ENCODE measurements at regions not wholly inside any gene's neighbourhood (a gene's known extent, or its start where the extent isn't known, plus 50 kb on each side); places are given as distances from the start of the nearest gene placed in this dataset.
A peak's percentile ranks its signal among the peaks of the same experiment; 100 is the strongest.
"Not testable (repeated sequence)": the region's sequence is repeated elsewhere in the genome, so short reads cannot be mapped to it uniquely, and the experiment has no call there.

- DNase-seq (ENCODE audit: low spot score) = peak; percentile 10
Measured at GRCh38 chr6:155832596-155832995, 377.0 kb upstream of the NOX3 start.

DNA sequence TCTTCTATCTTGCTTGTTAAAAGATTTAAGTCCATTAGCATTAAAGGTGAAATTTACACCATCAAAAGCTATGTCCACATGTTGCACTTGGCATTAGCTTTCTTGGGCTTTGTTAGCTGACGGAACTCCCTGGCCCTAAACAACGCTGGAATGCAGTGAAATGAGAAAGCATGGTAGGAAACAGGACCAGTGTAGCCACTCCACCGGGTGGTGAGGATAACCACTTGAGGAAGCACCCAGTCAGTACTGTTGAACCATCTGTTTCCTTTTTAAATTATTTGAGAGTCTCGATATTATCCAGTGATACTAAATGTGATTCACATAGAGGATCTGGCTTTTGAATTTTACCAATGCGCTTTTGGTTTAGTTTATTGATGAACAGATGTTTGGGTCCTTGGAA, 374.9 kb upstream of the NOX3 start:
- no peak for DNase-seq (ENCODE audit: low spot score)

DNA sequence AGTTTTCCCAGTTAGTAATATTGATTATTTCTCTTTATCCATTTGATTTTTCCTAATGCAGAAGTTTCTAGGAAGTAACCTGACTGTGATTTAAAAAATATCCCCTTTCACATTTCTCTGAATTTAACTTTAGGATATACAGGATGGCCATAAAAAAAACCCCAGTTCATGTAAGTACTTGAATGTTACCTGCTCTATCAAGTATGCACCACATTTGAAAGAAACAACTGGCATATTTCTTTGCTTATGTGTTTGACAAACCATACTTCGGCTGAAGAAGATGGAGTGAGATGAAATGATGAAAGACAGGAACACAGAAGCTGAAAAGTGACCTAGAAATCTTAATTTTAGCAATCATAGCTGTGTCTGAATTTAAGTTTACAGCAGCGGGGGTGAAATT, 374.0 kb upstream of the NOX3 start:
- DNase-seq (ENCODE audit: low spot score) = no peak

DNA sequence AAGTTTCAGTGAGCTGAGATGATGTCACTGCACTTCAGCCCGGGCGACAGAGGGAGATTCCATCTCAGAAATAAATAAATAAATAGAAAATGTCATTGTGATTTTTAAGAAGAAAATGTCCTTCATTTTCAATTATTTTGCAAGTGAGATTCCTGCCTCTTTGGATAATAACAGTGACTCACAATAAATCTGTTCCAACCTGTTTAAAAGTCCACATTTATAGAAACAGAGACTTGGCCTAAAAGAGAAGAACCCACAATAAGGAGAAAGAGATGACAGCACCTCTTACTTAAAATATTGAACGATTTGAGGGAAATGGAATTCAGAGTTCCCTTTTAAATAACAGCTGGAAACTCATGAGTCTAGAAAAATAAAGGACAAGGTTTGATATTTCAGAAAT, 373.4 kb upstream of the NOX3 start:
- no peak for DNase-seq (ENCODE audit: low spot score)

GRCh38 chr6:155818698-155819097, 363.1 kb upstream of the NOX3 start:
- DNase-seq (ENCODE audit: low spot score) = no peak

DNA sequence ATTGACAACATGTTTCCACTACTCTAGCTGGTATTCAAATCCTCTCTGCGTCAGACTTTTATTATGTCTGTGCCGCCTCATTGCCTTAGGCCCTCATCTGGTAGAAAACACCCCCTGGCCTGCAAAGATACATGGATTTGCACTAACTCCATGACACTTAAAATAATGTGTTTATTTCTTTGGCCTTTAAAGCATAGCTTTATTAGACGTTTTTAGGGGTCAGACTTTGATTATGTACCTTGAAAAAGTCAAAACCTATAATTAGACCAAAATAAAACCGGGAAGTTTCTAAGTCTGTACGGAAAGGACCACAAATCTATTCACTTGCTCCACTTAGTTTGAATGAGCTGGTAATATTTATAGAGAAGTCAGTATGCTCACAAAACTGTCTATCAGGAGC, 357.9 kb upstream of the NOX3 start:
- DNase-seq (ENCODE audit: low spot score) = no peak

GRCh38 chr6:155807243-155807642, 351.6 kb upstream of the NOX3 start:
- no peak for DNase-seq (ENCODE audit: low spot score)

DNA sequence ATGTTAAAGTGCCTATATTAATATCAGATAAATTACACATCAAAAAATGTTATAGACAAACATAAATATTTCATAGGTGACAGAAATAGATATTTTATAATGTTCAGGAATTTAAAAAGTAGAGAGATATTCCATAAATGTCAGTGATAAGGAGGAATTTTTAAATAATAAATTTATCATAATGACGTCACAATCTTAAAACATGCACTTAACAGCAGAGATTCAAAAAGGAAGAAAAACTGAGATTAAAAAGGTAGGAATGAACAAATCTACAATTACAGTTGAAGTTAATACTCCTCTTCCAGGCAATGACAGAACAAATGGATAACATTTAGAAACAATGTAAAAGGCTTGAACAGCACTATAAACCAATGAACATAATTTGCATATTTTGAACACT, 345.4 kb upstream of the NOX3 start:
- no peak for DNase-seq (ENCODE audit: low spot score)

DNA sequence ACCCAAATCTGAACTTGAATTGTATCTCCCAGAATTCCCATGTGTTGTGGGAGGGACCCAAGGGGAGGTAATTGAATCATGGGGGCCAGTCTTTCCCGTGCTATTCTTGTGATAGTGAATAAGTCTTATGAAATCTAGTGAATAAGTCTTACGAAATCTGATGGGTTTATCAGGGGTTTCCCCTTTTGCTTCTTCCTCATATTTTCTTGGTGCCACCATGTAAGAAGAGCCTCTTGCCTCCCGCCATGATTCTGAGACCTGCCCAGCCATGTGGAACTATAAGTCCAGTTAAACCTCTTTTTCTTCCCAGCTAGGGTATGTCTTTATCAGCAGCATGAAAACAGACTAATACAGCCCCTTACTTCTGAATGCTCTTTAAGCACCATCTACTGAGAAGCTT, 343.2 kb upstream of the NOX3 start:
- DNase-seq (ENCODE audit: low spot score) = not testable (repeated sequence)

- DNase-seq (ENCODE audit: low spot score) = no peak
Measured at GRCh38 chr6:155795173-155795796, 339.6 kb upstream of the NOX3 start.

- no peak for DNase-seq (ENCODE audit: low spot score)
Measured at GRCh38 chr6:155791891-155792290, 336.3 kb upstream of the NOX3 start.

- no peak for DNase-seq (ENCODE audit: low spot score)
Measured at GRCh38 chr6:155791186-155791585, 335.5 kb upstream of the NOX3 start.

GRCh38 chr6:155787168-155787567, 331.5 kb upstream of the NOX3 start:
- no peak for DNase-seq (ENCODE audit: low spot score)

GRCh38 chr6:155786528-155786927, 330.9 kb upstream of the NOX3 start:
- DNase-seq (ENCODE audit: low spot score) = no peak

GRCh38 chr6:155782739-155783459, 327.3 kb upstream of the NOX3 start:
- DNase-seq (ENCODE audit: low spot score) = peak; percentile 10

DNA sequence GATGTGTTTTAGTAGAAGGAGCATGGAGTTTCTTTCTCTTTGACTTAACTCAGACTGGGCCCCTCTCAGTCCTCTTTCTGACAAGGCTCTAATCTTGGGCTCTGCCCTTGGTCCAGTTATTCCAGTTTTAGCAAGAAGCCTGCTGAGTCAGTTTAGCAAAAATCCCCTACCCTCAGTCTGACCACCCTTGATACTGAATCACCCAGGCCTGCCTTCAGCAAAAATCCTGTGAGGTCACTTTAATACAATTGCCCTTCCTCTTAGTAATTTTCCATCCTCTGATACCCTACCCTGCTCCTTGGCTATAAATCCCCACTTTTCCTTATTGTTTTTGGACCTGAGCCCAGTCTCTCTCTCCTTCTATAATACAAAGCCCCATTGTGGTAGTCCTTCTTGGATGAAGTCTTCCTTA, 326.7 kb upstream of the NOX3 start:
- DNase-seq (ENCODE audit: low spot score) = peak; percentile 41

DNA sequence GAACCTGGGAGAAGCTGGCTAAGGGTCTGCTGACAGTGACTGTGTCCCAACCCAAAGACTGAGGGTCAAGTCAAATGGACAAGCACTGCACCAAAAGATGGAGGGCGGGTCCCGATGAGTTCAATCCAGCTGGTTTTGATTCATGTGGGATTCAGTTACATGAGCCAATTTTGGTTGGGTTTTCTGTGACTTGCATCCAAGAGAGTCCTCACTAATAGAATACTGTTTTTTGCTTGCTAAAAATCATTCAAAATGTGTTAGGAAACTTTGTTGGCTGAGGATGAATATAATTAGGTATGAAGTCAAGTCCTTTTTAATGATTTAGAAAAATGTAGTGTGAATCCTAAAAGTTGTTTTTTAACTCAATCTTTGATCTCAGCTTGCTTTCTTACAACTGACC, 323.8 kb upstream of the NOX3 start:
- no peak for DNase-seq (ENCODE audit: low spot score)

DNA sequence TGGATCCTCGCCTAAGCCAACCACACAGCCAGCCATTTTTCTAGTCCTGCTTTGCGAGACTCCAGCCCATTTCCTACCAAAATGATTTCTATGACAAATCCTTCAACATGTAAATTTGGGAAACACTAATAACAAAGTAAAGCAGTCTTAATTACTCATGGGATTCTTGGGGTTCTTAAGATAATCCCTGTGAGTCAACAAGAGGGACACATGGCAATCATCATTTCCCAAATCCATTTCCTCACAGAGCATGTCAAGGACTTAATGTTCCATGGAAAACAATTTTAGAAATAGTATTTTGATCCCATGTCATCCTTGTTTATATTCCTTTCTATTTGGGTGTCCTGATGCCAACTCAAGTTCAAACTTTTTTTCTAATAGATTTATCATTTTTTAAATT, 322.7 kb upstream of the NOX3 start:
- DNase-seq (ENCODE audit: low spot score) = no peak

GRCh38 chr6:155771822-155772221, 316.2 kb upstream of the NOX3 start:
- no peak for DNase-seq (ENCODE audit: low spot score)

DNA sequence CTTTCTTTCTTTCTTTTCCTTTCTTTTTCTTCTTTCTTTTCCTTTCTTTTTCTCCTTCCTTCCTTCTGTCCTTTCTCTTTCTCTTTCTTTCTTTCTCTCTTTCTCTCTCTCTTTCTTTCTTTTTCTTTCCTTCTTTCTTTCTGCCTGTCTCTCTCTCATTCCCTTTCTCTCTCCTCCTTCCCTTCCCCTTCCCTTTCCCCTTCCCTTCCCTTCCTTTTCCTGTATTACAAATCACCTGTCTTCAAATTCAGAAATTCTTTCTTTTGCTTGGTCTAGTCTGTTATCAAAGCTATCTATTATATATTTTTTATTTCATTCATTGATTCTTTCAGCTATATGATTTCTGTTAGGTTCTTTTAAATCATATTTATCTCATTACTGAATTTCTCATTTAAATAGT, 315.2 kb upstream of the NOX3 start:
- no peak for DNase-seq (ENCODE audit: low spot score)

GRCh38 chr6:155770313-155770712, 314.7 kb upstream of the NOX3 start:
- no peak for DNase-seq (ENCODE audit: low spot score)

- peak; percentile 9 for DNase-seq (ENCODE audit: low spot score)
Measured at GRCh38 chr6:155765275-155766194, 309.9 kb upstream of the NOX3 start.

DNA sequence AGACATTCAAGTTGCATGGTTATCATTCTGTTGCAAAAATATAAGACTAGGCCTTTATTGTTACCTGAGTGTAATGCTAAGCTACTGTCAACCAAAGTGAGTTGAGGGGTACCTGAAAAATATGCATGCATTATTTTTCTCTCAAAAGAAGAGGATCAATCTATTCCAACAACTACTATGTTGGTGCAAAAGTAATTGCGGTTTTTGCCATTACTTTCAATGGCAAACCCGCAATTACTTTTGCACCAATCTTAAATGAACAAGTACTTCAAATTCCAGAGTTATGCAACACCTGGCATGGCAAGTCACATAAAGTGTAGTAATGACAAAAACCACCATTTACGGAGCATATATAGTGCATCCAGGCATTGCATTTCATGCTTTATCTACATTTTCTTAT, 307.0 kb upstream of the NOX3 start:
- DNase-seq (ENCODE audit: low spot score) = no peak

Measured in AG08396 (cell line).